ENCODE measurements at regions not wholly inside any gene's neighbourhood (a gene's known extent, or its start where the extent isn't known, plus 50 kb on each side); places are given as distances from the start of the nearest gene placed in this dataset.
"Not testable (repeated sequence)": the region's sequence is repeated elsewhere in the genome, so short reads cannot be mapped to it uniquely, and the experiment has no call there.

DNA sequence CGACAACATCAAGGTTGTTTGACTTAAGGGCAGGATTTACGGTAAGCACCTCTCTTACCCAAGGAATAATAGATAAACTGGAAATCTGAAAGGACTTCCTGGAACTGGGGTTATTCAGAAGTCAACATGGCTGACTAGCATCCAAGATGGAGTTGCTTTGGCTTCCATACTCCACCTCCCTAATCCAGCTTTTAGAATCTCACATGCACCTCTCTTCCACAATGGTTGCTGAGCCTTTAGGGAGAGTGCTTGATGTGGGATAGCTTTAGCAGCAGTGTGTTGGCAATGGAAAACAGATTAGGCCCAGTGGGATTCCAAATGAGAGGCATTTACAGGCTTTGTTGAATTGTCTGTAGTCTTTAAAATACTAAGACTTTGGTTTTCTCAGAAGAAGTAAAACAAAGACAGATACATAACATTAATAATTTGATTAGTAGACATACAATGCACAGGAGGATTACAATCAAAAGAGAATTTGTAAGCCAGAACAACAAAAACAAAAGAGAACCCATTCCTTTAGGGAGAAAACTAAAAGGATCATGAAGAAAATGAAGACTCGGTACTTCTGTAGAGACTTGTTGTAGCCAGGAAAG lies 222.0 kb downstream of the HS3ST3B1 start (continued):
- no peak for TF ChIP-seq E2F1 (CRISPR knock-in tag; IDR thresholded peaks at IDR 0.05)
- TF ChIP-seq ZNF230 (CRISPR knock-in tag; IDR thresholded peaks at IDR 0.05): no peak
- TF ChIP-seq ZBTB38 (CRISPR knock-in tag; IDR thresholded peaks at IDR 0.05): no peak
- TF ChIP-seq, protein P1, sequence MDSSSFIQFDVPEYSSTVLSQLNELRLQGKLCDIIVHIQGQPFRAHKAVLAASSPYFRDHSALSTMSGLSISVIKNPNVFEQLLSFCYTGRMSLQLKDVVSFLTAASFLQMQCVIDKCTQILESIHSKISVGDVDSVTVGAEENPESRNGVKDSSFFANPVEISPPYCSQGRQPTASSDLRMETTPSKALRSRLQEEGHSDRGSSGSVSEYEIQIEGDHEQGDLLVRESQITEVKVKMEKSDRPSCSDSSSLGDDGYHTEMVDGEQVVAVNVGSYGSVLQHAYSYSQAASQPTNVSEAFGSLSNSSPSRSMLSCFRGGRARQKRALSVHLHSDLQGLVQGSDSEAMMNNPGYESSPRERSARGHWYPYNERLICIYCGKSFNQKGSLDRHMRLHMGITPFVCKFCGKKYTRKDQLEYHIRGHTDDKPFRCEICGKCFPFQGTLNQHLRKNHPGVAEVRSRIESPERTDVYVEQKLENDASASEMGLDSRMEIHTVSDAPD (CRISPR knock-in tag; IDR thresholded peaks at IDR 0.05): no peak

DNA sequence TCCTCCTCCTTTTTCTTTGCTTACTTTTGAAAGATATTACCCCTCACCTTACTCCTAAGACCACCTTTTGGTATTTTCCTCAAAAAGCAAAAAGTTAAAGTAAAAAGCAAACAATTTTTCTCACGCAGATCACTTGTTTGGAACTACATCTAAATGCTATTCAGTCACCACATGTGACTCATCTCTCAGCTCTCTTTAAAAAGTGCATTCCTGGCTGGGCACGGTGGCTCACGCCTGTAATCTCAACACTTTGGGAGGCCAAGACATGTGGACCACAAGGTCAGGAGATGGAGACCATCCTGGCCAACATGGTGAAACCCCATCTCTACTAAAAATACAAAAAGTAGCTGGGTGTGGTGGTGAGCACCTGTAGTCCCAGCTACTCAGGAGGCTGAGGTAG lies 218.0 kb downstream of the HS3ST3B1 start:
- H3K27ac ChIP-seq (ENCODE audit: extremely low read length, insufficient read depth, low read length); intact Hi-C loops (cut with micrococcal nuclease; ENCODE audit: unreplicated experiment); H2AFZ ChIP-seq (ENCODE audit: low read length); H3K4me3 ChIP-seq (replicated peaks in 1 of 3; ENCODE audit: insufficient read depth in 1 of 3, low read depth in 2 of 3, low read length in 3 of 3); H3K36me3 ChIP-seq (replicated peaks in 1 of 2; ENCODE audit: control insufficient read depth in 1 of 2, insufficient read depth in 2 of 2, low read length in 2 of 2); H3K9ac ChIP-seq (ENCODE audit: insufficient read depth, low read depth, low read length); CTCF ChIA-PET (ENCODE audit: low intra/inter-chr PET ratio, low total read pairs); H3K27me3 ChIP-seq (ENCODE audit: control insufficient read depth in 1 of 2, insufficient read depth in 2 of 2, low read length in 2 of 2); H3K9me3 ChIP-seq (ENCODE audit: low read length); H3K4me1 ChIP-seq (ENCODE audit: insufficient read depth, low read length); ATAC-seq; H3K4me2 ChIP-seq (ENCODE audit: low read depth, low read length); H3K79me2 ChIP-seq (ENCODE audit: insufficient read depth, low read length); H4K20me1 ChIP-seq (ENCODE audit: insufficient read depth, low read length); FAIRE-seq; BruUV-seq (replicated peaks); in situ Hi-C loops (cut with HindIII; ENCODE audit: extremely low pct_ligation_motif_present, low pct_unique_long_range_greater_than_20kb); POLR2A ChIA-PET; DNase-seq (ENCODE audit: low spot score): not testable (repeated sequence)
- 95% methylated on average over 3 of the region's 3 CpGs for WGBS (ENCODE audit: low lambda C conversion rate)

Data from HepG2 (cell line).